ENCODE measurements at regions not wholly inside any gene's neighbourhood (a gene's known extent, or its start where the extent isn't known, plus 50 kb on each side); places are given as distances from the start of the nearest gene placed in this dataset.

- TF ChIP-seq YY1 (IDR thresholded peaks at IDR 0.05; ENCODE audit: extremely low read depth, insufficient replicate concordance, low read depth, low read length) (no peak), SRF (IDR thresholded peaks at IDR 0.05; ENCODE audit: low read depth) (no peak), FOSL1 (IDR thresholded peaks at IDR 0.05; ENCODE audit: low read depth) (no peak), JUND (IDR thresholded peaks at IDR 0.05) (no peak), SIN3A (IDR thresholded peaks at IDR 0.05; ENCODE audit: low read depth) (no peak), ZBTB33 (IDR thresholded peaks at IDR 0.05; ENCODE audit: extremely low read depth, insufficient replicate concordance, low read length) (no peak), POLR2A (IDR thresholded peaks at IDR 0.05; ENCODE audit: borderline replicate concordance, extremely low read depth, insufficient read depth, insufficient read length) (no peak), ZFX (IDR thresholded peaks at IDR 0.05) (no peak), POLR2AphosphoS5 (IDR thresholded peaks at IDR 0.05; ENCODE audit: low read depth, low read length) (no peak)
Measured at GRCh38 chr13:84362777-84363176, 480.5 kb upstream of the SLITRK1 start (continued).

- H3K27me3 ChIP-seq (ENCODE audit: insufficient read depth, low read length): no peaks in the 10 kb centered on the region
- no peak overlapping the region for H3K4me3 ChIP-seq (replicated peaks in 1 of 2; ENCODE audit: low read depth in 1 of 2, low read length in 2 of 2)
- RAD21 ChIA-PET (ENCODE audit: low non-redundant PET in 1 of 2, low total read pairs in 2 of 2, uncharacterized antibody in 2 of 2, unreplicated experiment in 2 of 2): no interaction called here
- POLR2A ChIA-PET: no interaction called here
- no peaks in the 10 kb centered on the region for H3K79me2 ChIP-seq (ENCODE audit: insufficient read depth, low read length)
- DNase-seq (ENCODE audit: low read depth, low spot score) (no peak), ATAC-seq (no peak)
- no peaks in the 10 kb centered on the region for H3K9me2 ChIP-seq (ENCODE audit: insufficient read depth)
- BruUV-seq (replicated peaks): no TSS peak
- H3K36me3 ChIP-seq (ENCODE audit: control insufficient read depth in 1 of 2, insufficient read depth in 2 of 2, low read length in 2 of 2): no peaks in the 10 kb centered on the region
- intact Hi-C loops (cut with micrococcal nuclease): no loop called here
- H4K20me1 ChIP-seq (ENCODE audit: insufficient read depth): no peaks in the 10 kb centered on the region
- no peaks in the 10 kb centered on the region; a peak in 1 of 4 replicates for H3K9me3 ChIP-seq (ENCODE audit: control insufficient read depth in 1 of 2, insufficient read depth in 1 of 2, low read depth in 1 of 2, low read length in 2 of 2)
- H3K4me1 ChIP-seq (ENCODE audit: control insufficient read depth in 1 of 2, insufficient read depth in 2 of 2, low read length in 2 of 2): no peaks in the 10 kb centered on the region
- no peak overlapping the region for H3K27ac ChIP-seq (ENCODE audit: low read depth, low read length)
- CTCF ChIA-PET: no interaction called here
- no peak overlapping the region for H2AFZ ChIP-seq (ENCODE audit: low read depth, low read length, poor library complexity, severe bottlenecking)
- H3K9ac ChIP-seq (ENCODE audit: low read length): no peak overlapping the region
- no peak overlapping the region for H3K4me2 ChIP-seq (ENCODE audit: low read length)
- no peak for TF ChIP-seq ATF3 (IDR thresholded peaks at IDR 0.05)
- no peak for TF ChIP-seq RAD21 (IDR thresholded peaks at IDR 0.05; ENCODE audit: low read depth)
- no peak for TF ChIP-seq CTCF (IDR thresholded peaks at IDR 0.05 in 2 of 3, conservative IDR thresholded peaks at IDR 0.05 in 1 of 3; ENCODE audit: borderline replicate concordance in 1 of 3, insufficient read depth in 1 of 3, low read depth in 2 of 3, low read length in 2 of 3)
- no peak for TF ChIP-seq JUND (IDR thresholded peaks at IDR 0.05)
- no peak for TF ChIP-seq ZFX (IDR thresholded peaks at IDR 0.05)
- no peak for TF ChIP-seq FOSL1 (IDR thresholded peaks at IDR 0.05; ENCODE audit: low read depth)
- no peak for TF ChIP-seq ZNF274 (IDR thresholded peaks at IDR 0.05; ENCODE audit: low read depth, low read length)
- no peak for TF ChIP-seq ZBTB33 (IDR thresholded peaks at IDR 0.05; ENCODE audit: extremely low read depth, insufficient replicate concordance, low read length)
- no peak for TF ChIP-seq EZH2 (IDR thresholded peaks at IDR 0.05)
- no peak for TF ChIP-seq ELF1 (IDR thresholded peaks at IDR 0.05; ENCODE audit: borderline replicate concordance, low read depth)
- no peak for TF ChIP-seq SP1 (IDR thresholded peaks at IDR 0.05; ENCODE audit: low read depth)
- no peak for TF ChIP-seq EGR1 (IDR thresholded peaks at IDR 0.05; ENCODE audit: low read depth)
- no peak for TF ChIP-seq CEBPB (IDR thresholded peaks at IDR 0.05; ENCODE audit: low read depth)
- no peak for TF ChIP-seq SRF (IDR thresholded peaks at IDR 0.05; ENCODE audit: low read depth)
- no peak for TF ChIP-seq YY1 (IDR thresholded peaks at IDR 0.05; ENCODE audit: extremely low read depth, insufficient replicate concordance, low read depth, low read length)
- no peak for TF ChIP-seq SIN3A (IDR thresholded peaks at IDR 0.05; ENCODE audit: low read depth)
- TF ChIP-seq POLR2AphosphoS5 (IDR thresholded peaks at IDR 0.05; ENCODE audit: low read depth, low read length): no peak
- no peak for TF ChIP-seq MAX (IDR thresholded peaks at IDR 0.05)
Measured at GRCh38 chr13:84360822-84361221, 478.5 kb upstream of the SLITRK1 start.

All from HCT116 (cell line).